SU-DHL-6 (cell line): ENCODE measurements at regions not wholly inside any gene's neighbourhood (a gene's known extent, or its start where the extent isn't known, plus 50 kb on each side); places are given as distances from the start of the nearest gene placed in this dataset.

ENCODE experiments used
- H2AFZ ChIP-seq: fragments of 200-600 bp; sonication (generic); 2 replicates; pipeline ENCODE4 v1.6.1; 2014; ENCODE audit warnings: low read depth, mild to moderate bottlenecking, moderate library complexity, mixed read lengths, antibody characterized with exemption, low read length; ENCODE audit not compliant: severe bottlenecking
- H3F3A ChIP-seq: fragments of 200-600 bp; shearing (Covaris generic); 2 replicates; pipeline ENCODE4 v1.6.0; 2016; ENCODE audit warnings: antibody characterized with exemption, mild to moderate bottlenecking; ENCODE audit not compliant: insufficient read depth
- H3K27ac ChIP-seq: fragments of 200-600 bp; sonication (generic); 2 replicates; pipeline ENCODE4 v1.5.1; 2016; ENCODE audit warnings: low read depth, mild to moderate bottlenecking, low read length, moderate library complexity, mixed read lengths
- H3K27me3 ChIP-seq: fragments of 200-600 bp; sonication (generic), shearing (Covaris generic); 2 replicates; pipeline ENCODE4 v1.6.0; 2014; ENCODE audit warnings: mild to moderate bottlenecking, low read length
- H3K36me3 ChIP-seq: fragments of 200-600 bp; sonication (generic); 2 replicates; pipeline ENCODE4 v1.6.1; 2014; ENCODE audit warnings: mild to moderate bottlenecking, low read length, mixed read lengths
- H3K4me2 ChIP-seq: fragments of 300-600, 200-600 bp; shearing (Covaris generic), sonication (generic); 2 replicates; pipeline ENCODE4 v1.6.0; 2014; ENCODE audit warnings: low read length, low read depth, mild to moderate bottlenecking; ENCODE audit not compliant: poor library complexity, severe bottlenecking
- H3K4me3 ChIP-seq: fragments of 200-600 bp; sonication (generic); 2 replicates; pipeline ENCODE4 v1.5.1; 2014; ENCODE audit warnings: antibody characterized with exemption, low read length, mild to moderate bottlenecking, mixed read lengths; ENCODE audit not compliant: insufficient read depth, poor library complexity, severe bottlenecking
- H3K79me2 ChIP-seq: fragments of 200-600 bp; sonication (generic); 2 replicates; pipeline ENCODE4 v1.6.1; 2014; ENCODE audit warnings: mild to moderate bottlenecking, low read length, moderate library complexity; ENCODE audit not compliant: insufficient read depth
- H3K9ac ChIP-seq: fragments of 200-600 bp; sonication (generic); 2 replicates; pipeline ENCODE4 v1.7.0; 2014; ENCODE audit warnings: mild to moderate bottlenecking, low read length
- H3K9me2 ChIP-seq: fragments of 200-600 bp; sonication (generic); replicated peaks from 2 replicates; pipeline ENCODE4 v1.6.1; 2014; ENCODE audit warnings: low read length; ENCODE audit not compliant: insufficient read depth
- H3K9me3 ChIP-seq: fragments of 200-600 bp; sonication (generic); 2 replicates; pipeline ENCODE4 v1.6.1; 2014; ENCODE audit warnings: low read length, mixed read lengths; ENCODE audit not compliant: insufficient read depth
- H4K20me1 ChIP-seq: fragments of 200-600 bp; sonication (generic); 2 replicates; pipeline ENCODE4 v1.6.1; 2014; ENCODE audit warnings: low read depth, mild to moderate bottlenecking, antibody characterized with exemption, low read length, moderate library complexity, mixed read lengths
- EZH2phosphoT487 ChIP-seq: fragments of 200-600 bp; sonication (generic), shearing (Covaris generic); conservative IDR thresholded peaks from 2 replicates; pipeline ENCODE4 v1.6.1; 2018; ENCODE audit warnings: mild to moderate bottlenecking, antibody characterized with exemption, low read length, moderate library complexity, mixed read lengths
- TF ChIP-seq, protein P1 (sequence below): fragments of 200-600 bp; sonication (generic); IDR thresholded peaks from one replicate; pipeline ENCODE4 v1.5.1; 2017; ENCODE audit warnings: antibody characterized with exemption, mild to moderate bottlenecking, low read length, moderate library complexity; ENCODE audit not compliant: insufficient read depth, poor library complexity, severe bottlenecking

DNA sequence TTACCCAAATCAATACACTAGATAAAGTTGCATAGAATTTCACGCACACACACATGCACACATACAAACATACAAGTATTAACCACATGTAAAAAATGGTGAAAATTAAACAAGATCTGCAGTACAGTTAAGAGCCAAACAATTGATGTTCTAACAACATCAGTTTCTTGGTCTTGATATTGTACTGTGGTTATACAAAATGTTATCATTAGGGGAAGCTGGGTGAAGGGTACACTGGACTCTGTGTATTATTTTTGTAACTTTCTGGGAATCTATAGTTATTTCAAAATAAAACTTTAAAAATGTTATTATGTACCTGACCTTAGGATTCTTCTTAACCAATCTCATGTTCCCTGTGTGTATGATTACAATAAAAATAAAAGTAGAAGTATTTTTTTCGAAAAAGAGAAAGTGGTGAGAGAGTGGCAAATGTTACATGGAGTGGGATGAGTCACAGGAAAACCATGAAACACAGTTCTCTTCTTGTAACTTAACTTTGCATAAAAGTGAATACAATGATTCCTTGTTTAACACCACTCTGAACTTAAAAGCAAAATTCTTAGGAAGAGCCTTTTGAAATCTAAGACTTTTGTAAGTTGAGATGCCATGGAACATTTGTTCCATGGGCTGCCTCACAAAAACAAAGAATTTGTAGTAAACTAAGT is 101.6 kb upstream of the RUNX1 start:
- Histone ChIP-seq H3K27ac (no peak overlapping the region), H3K79me2 (no peaks in the 10 kb centered on the region), H2AFZ (no peak overlapping the region), H3K9me3 (no peaks in the 10 kb centered on the region), H3K36me3 (no peaks in the 10 kb centered on the region), H3K27me3 (no peaks in the 10 kb centered on the region), H3K4me2 (no peak overlapping the region), H3K9me2 (no peaks in the 10 kb centered on the region), H3F3A (no peaks in the 10 kb centered on the region), H3K9ac (no peak overlapping the region), H4K20me1 (no peaks in the 10 kb centered on the region), H3K4me3 (no peak overlapping the region)
- TF ChIP-seq, protein P1, sequence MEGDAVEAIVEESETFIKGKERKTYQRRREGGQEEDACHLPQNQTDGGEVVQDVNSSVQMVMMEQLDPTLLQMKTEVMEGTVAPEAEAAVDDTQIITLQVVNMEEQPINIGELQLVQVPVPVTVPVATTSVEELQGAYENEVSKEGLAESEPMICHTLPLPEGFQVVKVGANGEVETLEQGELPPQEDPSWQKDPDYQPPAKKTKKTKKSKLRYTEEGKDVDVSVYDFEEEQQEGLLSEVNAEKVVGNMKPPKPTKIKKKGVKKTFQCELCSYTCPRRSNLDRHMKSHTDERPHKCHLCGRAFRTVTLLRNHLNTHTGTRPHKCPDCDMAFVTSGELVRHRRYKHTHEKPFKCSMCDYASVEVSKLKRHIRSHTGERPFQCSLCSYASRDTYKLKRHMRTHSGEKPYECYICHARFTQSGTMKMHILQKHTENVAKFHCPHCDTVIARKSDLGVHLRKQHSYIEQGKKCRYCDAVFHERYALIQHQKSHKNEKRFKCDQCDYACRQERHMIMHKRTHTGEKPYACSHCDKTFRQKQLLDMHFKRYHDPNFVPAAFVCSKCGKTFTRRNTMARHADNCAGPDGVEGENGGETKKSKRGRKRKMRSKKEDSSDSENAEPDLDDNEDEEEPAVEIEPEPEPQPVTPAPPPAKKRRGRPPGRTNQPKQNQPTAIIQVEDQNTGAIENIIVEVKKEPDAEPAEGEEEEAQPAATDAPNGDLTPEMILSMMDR = no peak
- no peak for TF ChIP-seq EZH2phosphoT487

DNA sequence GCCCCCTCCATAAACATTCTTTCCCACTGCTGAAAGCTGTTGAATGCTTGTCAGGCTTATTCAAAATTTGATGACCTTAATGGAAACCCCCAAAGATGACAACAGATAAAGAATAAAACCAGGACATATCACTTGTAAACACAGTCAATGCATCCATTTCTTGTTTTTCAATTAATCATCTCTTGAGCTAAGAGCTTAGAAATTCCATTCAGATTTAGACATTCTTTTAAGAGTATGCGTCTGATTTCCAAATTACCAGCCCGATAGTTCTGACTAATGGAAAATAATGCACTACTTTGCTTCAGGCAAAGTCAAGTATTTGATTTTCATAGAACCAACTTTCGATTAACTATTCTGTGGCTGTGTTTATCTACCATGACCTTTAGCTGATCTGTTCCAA is 100.6 kb upstream of the RUNX1 start:
- Histone ChIP-seq H3K9ac (no peak overlapping the region), H3K4me3 (no peak overlapping the region), H3K36me3 (no peaks in the 10 kb centered on the region), H3K79me2 (no peaks in the 10 kb centered on the region), H2AFZ (no peak overlapping the region), H3K27me3 (no peaks in the 10 kb centered on the region), H4K20me1 (no peaks in the 10 kb centered on the region), H3K4me2 (no peak overlapping the region), H3F3A (no peaks in the 10 kb centered on the region), H3K9me3 (no peaks in the 10 kb centered on the region), H3K27ac (no peak overlapping the region), H3K9me2 (no peaks in the 10 kb centered on the region)
- TF ChIP-seq, protein P1 = no peak
- TF ChIP-seq EZH2phosphoT487 = no peak

DNA sequence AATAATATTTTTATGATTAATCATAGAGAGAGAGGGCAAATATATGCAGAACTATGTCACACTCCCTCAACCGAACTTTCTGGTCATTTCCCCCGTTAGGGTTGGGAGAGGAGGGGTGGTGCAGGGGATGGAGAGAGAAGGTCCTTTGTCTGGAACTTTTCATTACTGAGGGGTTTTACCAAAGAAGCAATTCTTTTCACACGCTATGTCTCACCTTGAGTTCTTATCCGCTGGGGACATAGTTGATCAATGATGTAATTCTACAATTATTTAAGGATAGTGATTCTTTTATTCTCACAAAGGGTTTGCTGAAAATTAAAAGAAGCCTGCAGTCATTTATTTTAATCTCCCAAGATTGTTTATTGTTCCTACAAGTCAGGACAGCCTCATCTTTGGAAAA is 98.3 kb upstream of the RUNX1 start:
- Histone ChIP-seq H3K79me2 (no peaks in the 10 kb centered on the region), H3K27ac (no peak overlapping the region), H3K9me3 (no peaks in the 10 kb centered on the region), H3K27me3 (no peaks in the 10 kb centered on the region), H3K4me3 (no peak overlapping the region), H3K4me2 (no peak overlapping the region), H3K36me3 (no peaks in the 10 kb centered on the region), H3K9ac (no peak overlapping the region), H4K20me1 (no peaks in the 10 kb centered on the region), H2AFZ (no peak overlapping the region), H3F3A (no peaks in the 10 kb centered on the region), H3K9me2 (no peaks in the 10 kb centered on the region)
- TF ChIP-seq EZH2phosphoT487 = no peak
- TF ChIP-seq, protein P1 = no peak
